Mesendoderm (in vitro differentiated cells): ENCODE measurements at regions not wholly inside any gene's neighbourhood (a gene's known extent, or its start where the extent isn't known, plus 50 kb on each side); places are given as distances from the start of the nearest gene placed in this dataset.

Experiments
- DNase-seq: peaks from one replicate; pipeline ENCODE4 v3.0.0; 2013
- H2AK5ac ChIP-seq: 2 replicates; pipeline ENCODE4 v1.6.1; 2013; ENCODE audit warnings: low read length, inconsistent platforms
- H2BK120ac ChIP-seq: 2 replicates; pipeline ENCODE4 v1.6.1; 2013; ENCODE audit warnings: low read depth, mild to moderate bottlenecking, low read length, moderate library complexity, mixed read lengths
- H2BK15ac ChIP-seq: replicated peaks from 2 replicates; pipeline ENCODE4 v1.6.1; 2013; ENCODE audit warnings: low read depth, mild to moderate bottlenecking, moderate library complexity
- H2BK5ac ChIP-seq: 2 replicates; pipeline ENCODE4 v1.6.1; 2013; ENCODE audit warnings: low read length, inconsistent platforms
- H3K18ac ChIP-seq: 2 replicates; pipeline ENCODE4 v1.6.1; 2013; ENCODE audit warnings: mild to moderate bottlenecking, low read length, mixed read lengths
- H3K23ac ChIP-seq: one replicate; pipeline ENCODE4 v1.6.1; 2013; ENCODE audit warnings: low read length
- H3K27ac ChIP-seq: 2 replicates; pipeline ENCODE4 v1.5.1; 2013; ENCODE audit warnings: low read depth, mild to moderate bottlenecking, inconsistent platforms, low read length, moderate library complexity
- H3K27me3 ChIP-seq: 2 replicates; pipeline ENCODE4 v1.6.1; 2013; ENCODE audit warnings: low read length, control low read depth, mild to moderate bottlenecking, inconsistent platforms; ENCODE audit not compliant: insufficient read depth, poor library complexity
- H3K36me3 ChIP-seq: 2 replicates; pipeline ENCODE4 v1.6.1; 2013; ENCODE audit warnings: low read length, inconsistent platforms; ENCODE audit not compliant: control insufficient read depth, insufficient read depth
- H3K4ac ChIP-seq: one replicate; pipeline ENCODE4 v1.6.1; 2013; ENCODE audit warnings: low read depth, mild to moderate bottlenecking, low read length, moderate library complexity
- H3K4me1 ChIP-seq: 2 replicates; pipeline ENCODE4 v1.6.1; 2013; ENCODE audit warnings: low read depth, low read length, inconsistent platforms; ENCODE audit not compliant: control insufficient read depth
- H3K4me2 ChIP-seq: 2 replicates; pipeline ENCODE4 v1.6.1; 2013; ENCODE audit warnings: low read length
- H3K4me3 ChIP-seq: 2 replicates; pipeline ENCODE4 v1.5.1; 2013; ENCODE audit warnings: mild to moderate bottlenecking, low read length
- H3K56ac ChIP-seq: one replicate; pipeline ENCODE4 v1.6.1; 2013; ENCODE audit warnings: low read length
- H3K79me1 ChIP-seq: 2 replicates; pipeline ENCODE4 v1.6.1; 2013; ENCODE audit warnings: low read length, inconsistent platforms
- H3K79me2 ChIP-seq: 2 replicates; pipeline ENCODE4 v1.6.1; 2013; ENCODE audit warnings: mild to moderate bottlenecking, low read length; ENCODE audit not compliant: control insufficient read depth, insufficient read depth
- H3K9ac ChIP-seq: 2 replicates; pipeline ENCODE4 v1.6.1; 2013; ENCODE audit warnings: low read length, inconsistent platforms
- H4K5ac ChIP-seq: one replicate; pipeline ENCODE4 v1.6.1; 2013; ENCODE audit warnings: low read length
- H4K8ac ChIP-seq: one replicate; pipeline ENCODE4 v1.6.1; 2013; ENCODE audit warnings: low read depth, mild to moderate bottlenecking, control low read depth, low read length, moderate library complexity
- WGBS: extraction: QIAGEN DNeasy Blood & Tissue Kit; methylation state at CpG from one replicate; pipeline ENCODE4 v1.1.7; 2013; ENCODE audit warnings: low lambda C conversion rate, missing lambda C conversion rate; ENCODE audit not compliant: insufficient coverage; ENCODE audit errors: extremely low coverage; 5-methylcytosine and 5-hydroxymethylcytosine counted together

- Histone ChIP-seq H3K79me2 (no peaks in the 10 kb centered on the region), H4K8ac (no peak overlapping the region), H3K79me1 (no peaks in the 10 kb centered on the region), H3K56ac (no peak overlapping the region), H3K23ac (no peak overlapping the region), H4K5ac (no peak overlapping the region), H3K18ac (no peak overlapping the region), H3K9ac (no peak overlapping the region), H3K27ac (no peak overlapping the region), H3K4me2 (no peak overlapping the region), H3K27me3 (no peaks in the 10 kb centered on the region), H3K4me1 (no peaks in the 10 kb centered on the region), H3K4ac (no peak overlapping the region), H2AK5ac (no peak overlapping the region), H2BK15ac (no peak overlapping the region), H3K4me3 (no peak overlapping the region), H3K36me3 (no peaks in the 10 kb centered on the region), H2BK5ac (no peak overlapping the region), H2BK120ac (no peak overlapping the region)
- no peak for DNase-seq
- no CpG with 5 or more reads among the region's 4 CpGs for WGBS
Measured at GRCh38 chr21:35641271-35642016, 418.9 kb downstream of the SETD4 start.

DNA sequence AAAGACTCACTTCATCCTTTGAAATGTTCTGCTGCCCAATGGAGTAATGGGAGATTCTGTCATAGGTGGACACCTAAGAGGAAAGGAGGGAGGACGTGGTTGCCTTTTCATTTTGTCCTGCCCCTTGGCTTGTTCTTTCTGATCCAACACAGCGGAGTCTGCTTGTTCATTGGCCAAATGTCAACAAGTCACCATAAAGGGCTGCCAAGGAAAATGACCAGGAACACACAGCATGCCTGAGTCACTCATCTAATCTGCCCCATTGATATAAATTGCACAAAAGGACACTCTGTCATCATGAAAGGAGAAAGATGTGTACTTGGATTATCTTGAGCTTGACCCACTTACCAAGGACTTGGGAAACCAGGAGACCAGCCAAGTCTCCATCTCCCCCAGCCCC is 422.9 kb downstream of the SETD4 start:
- Histone ChIP-seq H3K18ac (no peak overlapping the region), H3K4me3 (no peak overlapping the region), H3K4ac (no peak overlapping the region), H3K23ac (no peak overlapping the region), H3K27me3 (no peaks in the 10 kb centered on the region), H2BK120ac (no peak overlapping the region), H3K79me1 (no peaks in the 10 kb centered on the region), H4K5ac (no peak overlapping the region), H3K27ac (no peak overlapping the region), H3K4me2 (no peak overlapping the region), H2BK15ac (no peak overlapping the region), H2BK5ac (no peak overlapping the region), H3K4me1 (no peaks in the 10 kb centered on the region), H3K56ac (no peak overlapping the region), H3K9ac (no peak overlapping the region), H4K8ac (no peak overlapping the region), H3K36me3 (no peaks in the 10 kb centered on the region), H2AK5ac (no peak overlapping the region), H3K79me2 (no peaks in the 10 kb centered on the region)
- DNase-seq = no peak
- no CpG with 5 or more reads among the region's 2 CpGs for WGBS

DNA sequence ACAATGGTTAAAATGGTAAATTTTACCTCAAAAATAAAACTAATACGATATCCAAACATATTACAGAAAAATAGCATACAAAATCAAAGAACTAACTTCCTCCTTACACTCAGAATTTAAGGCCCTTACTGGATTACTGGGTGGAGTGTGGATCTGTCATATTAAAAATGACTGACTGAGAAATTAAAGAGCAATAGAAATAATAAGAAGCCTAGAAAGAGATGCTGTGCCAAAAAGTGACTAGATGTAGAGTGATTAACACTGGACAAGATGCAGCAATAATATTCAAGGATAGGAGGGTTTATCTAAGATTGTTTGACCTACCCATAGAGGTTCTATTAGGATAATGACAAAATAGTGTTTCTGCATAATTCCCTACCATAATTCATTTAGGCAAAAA is 424.3 kb downstream of the SETD4 start:
- Histone ChIP-seq H3K79me2 (no peaks in the 10 kb centered on the region), H2BK120ac (no peak overlapping the region), H2AK5ac (no peak overlapping the region), H3K27me3 (no peaks in the 10 kb centered on the region), H3K9ac (no peak overlapping the region), H3K27ac (no peak overlapping the region), H3K79me1 (no peaks in the 10 kb centered on the region), H3K23ac (no peak overlapping the region), H2BK5ac (no peak overlapping the region), H3K4ac (no peak overlapping the region), H4K5ac (no peak overlapping the region), H3K4me2 (no peak overlapping the region), H3K18ac (no peak overlapping the region), H3K36me3 (no peaks in the 10 kb centered on the region), H3K56ac (no peak overlapping the region), H2BK15ac (no peak overlapping the region), H3K4me3 (no peak overlapping the region), H4K8ac (no peak overlapping the region), H3K4me1 (no peaks in the 10 kb centered on the region)
- no peak for DNase-seq
- 100% methylated on average over 1 of the region's 1 CpG for WGBS

- no peak overlapping the region for H3K23ac ChIP-seq
- H4K5ac ChIP-seq = no peak overlapping the region
- H3K27ac ChIP-seq = no peak overlapping the region
- no peaks in the 10 kb centered on the region for H3K27me3 ChIP-seq
- H3K36me3 ChIP-seq = no peaks in the 10 kb centered on the region
- no peak overlapping the region for H2BK120ac ChIP-seq
- no peak overlapping the region for H3K4me2 ChIP-seq
- no peak overlapping the region for H3K4me3 ChIP-seq
- no peaks in the 10 kb centered on the region for H3K79me2 ChIP-seq
- H3K4me1 ChIP-seq = no peaks in the 10 kb centered on the region
- H3K9ac ChIP-seq = no peak overlapping the region
- H3K56ac ChIP-seq = no peak overlapping the region
- H2BK5ac ChIP-seq = no peak overlapping the region
- no peak overlapping the region for H2BK15ac ChIP-seq
- no CpG with 5 or more reads among the region's 2 CpGs for WGBS
- no peak overlapping the region for H3K18ac ChIP-seq
- no peak overlapping the region for H4K8ac ChIP-seq
- no peak overlapping the region for H2AK5ac ChIP-seq
- no peak overlapping the region for H3K4ac ChIP-seq
- no peak for DNase-seq
- no peaks in the 10 kb centered on the region for H3K79me1 ChIP-seq
Measured at GRCh38 chr21:35635261-35635660, 425.1 kb downstream of the SETD4 start.

DNA sequence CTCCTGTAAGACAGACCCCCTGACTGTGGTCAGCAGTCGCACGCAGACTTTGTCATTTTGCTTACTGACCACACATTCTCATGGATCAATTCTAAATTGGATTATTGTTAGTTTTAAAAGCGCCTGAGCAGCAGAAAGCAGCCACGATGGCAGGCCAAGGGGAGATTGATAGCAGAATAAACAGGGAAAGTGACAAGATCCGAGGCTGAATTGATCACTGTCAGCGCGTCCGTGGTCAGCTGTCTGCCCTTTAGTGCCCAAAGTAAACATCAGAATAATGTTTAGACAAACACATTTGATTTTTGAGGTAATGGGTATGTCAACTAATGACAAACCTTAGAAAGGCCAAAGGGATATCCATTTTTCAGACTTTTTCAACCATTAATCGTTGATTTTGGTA is 426.8 kb downstream of the SETD4 start:
- H2BK120ac ChIP-seq = no peak overlapping the region
- no peak overlapping the region for H2BK5ac ChIP-seq
- H3K4me1 ChIP-seq = no peaks in the 10 kb centered on the region
- H4K5ac ChIP-seq = no peak overlapping the region
- H3K4me3 ChIP-seq = no peak overlapping the region
- no peak overlapping the region for H3K4me2 ChIP-seq
- H3K79me2 ChIP-seq = no peaks in the 10 kb centered on the region
- no peak for DNase-seq
- no CpG with 5 or more reads among the region's 9 CpGs for WGBS
- H3K56ac ChIP-seq = no peak overlapping the region
- H3K27me3 ChIP-seq = no peaks in the 10 kb centered on the region
- no peak overlapping the region for H3K27ac ChIP-seq
- H3K23ac ChIP-seq = no peak overlapping the region
- H3K4ac ChIP-seq = no peak overlapping the region
- no peak overlapping the region for H4K8ac ChIP-seq
- H3K18ac ChIP-seq = no peak overlapping the region
- no peak overlapping the region for H3K9ac ChIP-seq
- no peak overlapping the region for H2AK5ac ChIP-seq
- no peaks in the 10 kb centered on the region for H3K36me3 ChIP-seq
- H2BK15ac ChIP-seq = no peak overlapping the region
- H3K79me1 ChIP-seq = no peaks in the 10 kb centered on the region

DNA sequence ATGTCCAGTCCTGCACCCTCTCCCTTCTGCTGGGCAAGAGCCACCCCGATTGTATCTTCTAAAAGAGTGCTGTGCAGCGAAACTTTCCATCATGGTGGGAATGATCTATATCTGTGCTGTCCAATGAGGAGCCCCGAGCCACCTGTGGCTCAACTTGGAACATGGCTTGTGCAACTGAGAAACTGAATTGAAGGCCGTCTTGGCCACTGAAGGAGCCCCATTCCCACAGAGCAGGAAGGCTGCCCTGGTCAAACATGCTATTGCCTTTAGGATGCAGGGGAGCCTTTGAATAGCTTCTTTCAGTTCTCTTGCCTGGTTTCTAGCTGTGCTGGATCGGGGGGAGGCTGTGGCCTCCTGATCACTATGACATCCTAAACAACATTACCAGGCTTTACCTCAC is 427.6 kb downstream of the SETD4 start:
- no peak for DNase-seq
- WGBS = no CpG with 5 or more reads among the region's 5 CpGs
- Histone ChIP-seq H3K27ac (no peak overlapping the region), H2BK15ac (no peak overlapping the region), H4K8ac (no peak overlapping the region), H3K4me1 (no peaks in the 10 kb centered on the region), H3K79me1 (no peaks in the 10 kb centered on the region), H3K4me3 (no peak overlapping the region), H2AK5ac (no peak overlapping the region), H2BK5ac (no peak overlapping the region), H3K56ac (no peak overlapping the region), H3K9ac (no peak overlapping the region), H3K79me2 (no peaks in the 10 kb centered on the region), H3K4ac (no peak overlapping the region), H4K5ac (no peak overlapping the region), H3K18ac (no peak overlapping the region), H3K23ac (no peak overlapping the region), H3K36me3 (no peaks in the 10 kb centered on the region), H3K4me2 (no peak overlapping the region), H2BK120ac (no peak overlapping the region), H3K27me3 (no peaks in the 10 kb centered on the region)
